Hematopoietic multipotent progenitor cell treated with erythropoietin and hydrocortisone succinate and interleukin-3 and kit ligand, for 4 days (in vitro differentiated cells): ENCODE measurements at regions not wholly inside any gene's neighbourhood (a gene's known extent, or its start where the extent isn't known, plus 50 kb on each side); places are given as distances from the start of the nearest gene placed in this dataset.

Source experiments
- DNase-seq: peaks from one replicate; pipeline ENCODE4 v3.0.0-alpha.2; 2015

DNA sequence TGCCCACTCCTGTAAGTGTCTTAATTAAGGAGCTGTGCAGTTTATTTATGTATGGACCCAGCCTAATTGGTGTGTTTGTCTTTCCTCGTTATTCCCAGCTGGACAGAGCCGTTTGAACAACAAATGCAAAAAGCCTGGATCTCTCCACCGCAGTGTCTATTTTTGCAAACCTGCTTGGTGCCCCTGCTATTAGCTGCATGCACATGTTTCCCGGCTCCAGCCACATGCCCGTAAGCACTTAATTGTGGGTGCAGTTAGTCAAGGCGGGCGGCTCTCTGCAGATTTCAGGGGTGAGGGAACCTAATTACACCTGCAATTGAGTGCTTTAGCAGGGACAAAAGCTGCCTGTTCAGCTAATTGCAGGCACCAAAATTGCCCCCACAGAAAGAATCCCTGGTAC lies 74.0 kb upstream of the GSE1 start:
- DNase-seq, result no peak

- DNase-seq, result no peak
Observed at GRCh38 chr16:85539629-85540291, 73.4 kb upstream of the GSE1 start.

- DNase-seq, result no peak
Observed at GRCh38 chr16:85541181-85541580, 71.9 kb upstream of the GSE1 start.

DNA sequence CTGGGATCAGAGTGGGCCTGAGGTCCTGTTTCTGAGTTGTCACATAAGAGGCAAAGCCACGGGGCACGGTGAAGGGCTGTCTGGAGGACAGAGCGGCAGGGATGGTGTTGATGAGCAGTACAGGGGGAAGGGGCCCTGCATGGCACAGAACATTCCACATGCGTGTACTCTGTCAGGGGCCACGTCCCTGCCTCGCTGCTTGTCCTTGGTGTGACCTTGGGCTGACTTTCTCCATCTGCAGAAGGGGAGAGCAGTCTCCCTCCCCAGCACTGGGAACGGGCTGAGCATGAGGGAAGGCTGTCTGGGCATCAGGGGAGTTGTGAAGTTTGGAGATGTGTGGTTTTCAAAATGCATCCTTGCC lies 71.5 kb upstream of the GSE1 start:
- no peak for DNase-seq

GRCh38 chr16:85541980-85542900 lies 70.9 kb upstream of the GSE1 start:
- peak; percentile 59 for DNase-seq

DNA sequence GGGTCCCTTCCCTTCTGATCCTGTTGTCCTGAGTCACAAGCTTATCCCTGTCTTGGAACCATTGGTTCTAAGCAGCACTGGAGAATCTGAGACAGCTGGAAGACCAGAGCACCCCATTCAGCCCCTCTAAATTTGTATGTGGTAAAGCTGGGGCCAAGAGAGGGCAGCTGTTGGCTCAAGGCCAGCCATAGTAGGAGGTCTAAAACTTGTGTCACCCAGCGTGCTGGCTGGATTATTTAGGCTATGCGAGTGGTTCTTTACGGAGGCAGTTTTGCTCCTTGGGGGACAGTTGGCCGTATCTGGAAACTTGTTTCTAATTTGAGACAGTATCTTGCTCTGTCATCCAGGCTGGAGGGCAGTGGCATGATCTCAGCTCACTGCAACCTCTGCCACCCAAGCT lies 69.6 kb upstream of the GSE1 start:
- peak; percentile 61 for DNase-seq

GRCh38 chr16:85544016-85544415 lies 69.1 kb upstream of the GSE1 start:
- DNase-seq, result no peak

GRCh38 chr16:85544668-85545067 lies 68.5 kb upstream of the GSE1 start:
- DNase-seq, result no peak

- DNase-seq, result no peak
Observed at GRCh38 chr16:85545227-85545818, 67.8 kb upstream of the GSE1 start.

- DNase-seq, result no peak
Observed at GRCh38 chr16:85546585-85547447, 66.3 kb upstream of the GSE1 start.

DNA sequence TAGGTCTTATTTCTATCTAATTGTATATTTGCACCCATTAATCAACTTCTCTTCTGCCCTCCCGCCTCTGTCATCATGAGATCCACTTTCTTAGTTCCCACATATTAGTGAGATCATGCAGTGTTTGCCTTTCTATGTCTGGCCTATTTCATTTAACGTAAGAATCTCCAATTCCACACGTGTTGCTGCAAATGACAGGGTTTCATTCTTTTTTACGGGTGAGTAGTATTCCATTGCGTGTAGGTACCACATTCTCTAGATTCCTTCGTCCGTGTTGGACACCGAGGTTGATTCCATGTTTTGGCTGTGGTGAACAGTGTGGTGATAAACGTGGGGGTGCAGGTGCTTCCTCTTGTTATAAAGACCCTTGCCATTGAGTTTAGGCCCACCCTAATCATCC lies 64.7 kb upstream of the GSE1 start:
- no peak for DNase-seq

- DNase-seq, result no peak
Observed at GRCh38 chr16:85549766-85550421, 63.2 kb upstream of the GSE1 start.

- no peak for DNase-seq
Observed at GRCh38 chr16:85550422-85550864, 62.7 kb upstream of the GSE1 start.

DNA sequence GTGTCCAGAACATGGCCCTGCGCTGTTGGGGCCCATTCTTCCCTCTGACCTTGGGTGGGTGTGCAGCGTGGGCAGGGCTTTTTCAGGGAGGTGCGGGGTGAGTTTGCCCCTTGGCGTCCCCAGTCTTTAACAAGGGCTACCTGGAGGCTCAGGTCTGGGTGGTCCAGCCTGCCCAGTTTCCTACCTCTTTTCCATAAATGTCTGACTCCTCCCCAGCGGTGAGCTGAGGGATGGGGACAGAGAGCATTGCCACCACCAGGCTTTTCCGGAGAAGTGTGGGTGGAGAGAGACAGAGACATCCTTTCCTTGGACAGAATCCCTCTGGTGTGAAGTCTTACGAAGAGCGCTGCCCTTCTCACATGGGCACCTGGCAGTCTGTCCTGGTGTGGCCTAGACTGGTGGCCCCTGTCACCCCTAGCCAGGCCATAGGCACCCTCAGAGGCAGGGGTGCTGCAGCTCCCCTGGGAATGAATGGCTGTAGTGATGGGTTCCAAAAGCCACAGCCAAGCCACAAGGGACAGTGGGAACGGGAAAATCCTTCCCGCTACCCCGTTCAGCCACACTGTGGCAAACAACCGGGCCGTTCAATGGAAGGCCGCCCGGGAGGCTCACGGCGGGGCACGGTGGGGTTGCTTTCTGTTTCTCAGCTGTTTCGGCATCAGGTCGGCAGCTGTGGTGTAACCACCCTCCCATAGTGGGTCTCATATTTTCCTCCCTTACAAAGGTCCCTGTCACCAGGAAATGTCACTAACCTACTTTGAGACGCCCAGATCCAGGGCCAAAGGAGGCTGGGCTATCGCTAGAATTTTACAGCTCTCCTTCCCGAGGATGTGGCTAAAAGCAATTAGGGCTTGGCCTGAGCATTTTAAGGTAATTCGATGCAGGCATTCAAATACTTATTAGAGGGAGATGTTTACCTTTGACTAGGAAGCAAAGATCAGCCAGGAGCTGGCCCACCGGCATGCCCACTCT lies 61.9 kb upstream of the GSE1 start:
- DNase-seq, result no peak

GRCh38 chr16:85552980-85553435 lies 60.1 kb upstream of the GSE1 start:
- DNase-seq, result no peak

GRCh38 chr16:85553436-85554113 lies 59.5 kb upstream of the GSE1 start:
- DNase-seq, result peak; percentile 92

GRCh38 chr16:85554114-85554888 lies 58.8 kb upstream of the GSE1 start:
- peak; percentile 99 for DNase-seq

GRCh38 chr16:85554889-85555718 lies 58.0 kb upstream of the GSE1 start:
- peak; percentile 95 for DNase-seq
